Upper lobe of left lung (tissue), 6 donors: ENCODE measurements at regions not wholly inside any gene's neighbourhood (a gene's known extent, or its start where the extent isn't known, plus 50 kb on each side); places are given as distances from the start of the nearest gene placed in this dataset.
A peak's percentile ranks its signal among the peaks of the same experiment; 100 is the strongest.
"Not testable (repeated sequence)": the region's sequence is repeated elsewhere in the genome, so short reads cannot be mapped to it uniquely, and the experiment has no call there.

Source experiments
- ATAC-seq, 2 donors: fragments of 200-7000 bp; cut with Tn5 transposase; one replicate each; pipeline ENCODE4 v1.9.1; 2022; ENCODE audit warnings: mild to moderate bottlenecking in 2 of 2, moderate library complexity in 2 of 2; ENCODE audit not compliant: low FRiP score in 2 of 2
- DNase-seq, 2 donors: peaks; one replicate each; pipeline ENCODE4 v3.0.0-alpha.2; 2019 to 2020
- H3K27ac ChIP-seq, 4 donors: fragments of 200-600 bp; sonication (generic); one replicate each; pipeline ENCODE4 v1.5.1; 2016 to 2019
- H3K27me3 ChIP-seq, 4 donors: fragments of 200-600 bp; sonication (generic); one replicate each; pipeline ENCODE4 v1.5.1; 2017 to 2019
- H3K36me3 ChIP-seq, 4 donors: fragments of 200-600 bp; sonication (generic); one replicate each; pipeline ENCODE4 v1.5.1; 2016 to 2019
- H3K4me1 ChIP-seq, 4 donors: fragments of 200-600 bp; sonication (generic); one replicate each; pipeline ENCODE4 v1.5.1; 2018 to 2019
- H3K4me3 ChIP-seq, 4 donors: fragments of 200-600 bp; sonication (generic); one replicate each; pipeline ENCODE4 v1.5.1; 2017 to 2019; ENCODE audit warnings: mild to moderate bottlenecking in 2 of 4, moderate library complexity in 1 of 4
- H3K9me3 ChIP-seq, 4 donors: fragments of 200-600 bp; sonication (generic); one replicate each; pipeline ENCODE4 v1.5.1; 2018 to 2019
- EP300 ChIP-seq, 4 donors: sonication (generic); formaldehyde crosslinking; IDR thresholded peaks; one replicate each; pipeline ENCODE4 v1.5.1; 2017; ENCODE audit warnings: antibody characterized with exemption in 4 of 4, control low read depth in 2 of 4
- POLR2A ChIP-seq, 4 donors: fragments of 450-650 bp; IDR thresholded peaks; one replicate each; pipeline ENCODE4 v1.5.1; 2016 to 2017; ENCODE audit warnings: antibody characterized with exemption in 4 of 4, mild to moderate bottlenecking in 2 of 4
- POLR2AphosphoS5 ChIP-seq, 2 donors: sonication (generic); formaldehyde crosslinking; IDR thresholded peaks; one replicate each; pipeline ENCODE4 v1.5.1; 2017; ENCODE audit warnings: antibody characterized with exemption in 2 of 2
- WGBS, 2 donors: methylation state at CpG; one replicate each; pipeline ENCODE4 v1.1.5; 2017 to 2018; 5-methylcytosine and 5-hydroxymethylcytosine counted together
- TF ChIP-seq, protein P1 (sequence below), 6 experiments: fragments of 450-650 bp in 4 of 6; fragments of 200-600 bp in 2 of 6; sonication (generic) in 2 of 6; IDR thresholded peaks; one replicate each; pipeline ENCODE4 v1.5.1; 2016 to 2019; ENCODE audit warnings: antibody characterized with exemption in 6 of 6
- donor health status: DM: no; HTN: no; CAD: no; lungs with moderate emphysema.
- donor health status: DM: no; HTN: yes; CAD: no; lungs with severe emphysema.

DNA sequence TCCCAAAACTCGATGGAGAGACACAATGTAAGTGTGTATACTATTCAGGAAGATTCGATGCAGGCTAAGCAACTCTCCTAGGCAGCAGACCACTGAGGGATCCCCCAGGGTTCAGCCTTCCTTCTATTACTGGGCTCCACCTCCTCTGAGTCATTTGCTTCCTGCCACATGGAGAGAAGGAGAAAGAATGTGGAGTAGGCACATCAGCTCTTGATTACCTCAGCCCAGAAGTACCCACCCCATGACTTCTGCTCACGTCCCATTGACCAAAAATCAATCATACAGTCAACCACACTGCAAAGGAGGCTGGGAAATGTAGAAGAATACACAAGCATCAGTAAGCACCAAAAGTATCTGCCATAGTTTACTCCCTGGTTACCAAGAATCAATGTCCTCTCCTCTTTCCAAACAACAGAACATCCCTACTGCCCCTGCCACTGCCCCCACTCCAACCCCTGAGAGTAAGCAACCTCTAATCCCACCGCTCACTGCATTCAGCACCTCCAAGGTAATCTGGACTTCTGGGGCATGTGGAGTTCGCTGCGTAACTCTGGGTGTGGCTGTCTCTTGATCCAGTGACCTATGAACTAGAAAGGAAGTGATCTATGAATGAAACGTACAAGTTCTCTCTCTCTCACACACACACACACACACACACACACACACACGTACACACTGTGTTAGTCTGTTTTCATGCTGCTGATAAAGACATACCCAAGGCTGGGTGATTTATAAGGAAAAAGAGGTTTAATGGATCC lies 91.2 kb upstream of the C1QTNF7 start:
- TF ChIP-seq, protein P1, sequence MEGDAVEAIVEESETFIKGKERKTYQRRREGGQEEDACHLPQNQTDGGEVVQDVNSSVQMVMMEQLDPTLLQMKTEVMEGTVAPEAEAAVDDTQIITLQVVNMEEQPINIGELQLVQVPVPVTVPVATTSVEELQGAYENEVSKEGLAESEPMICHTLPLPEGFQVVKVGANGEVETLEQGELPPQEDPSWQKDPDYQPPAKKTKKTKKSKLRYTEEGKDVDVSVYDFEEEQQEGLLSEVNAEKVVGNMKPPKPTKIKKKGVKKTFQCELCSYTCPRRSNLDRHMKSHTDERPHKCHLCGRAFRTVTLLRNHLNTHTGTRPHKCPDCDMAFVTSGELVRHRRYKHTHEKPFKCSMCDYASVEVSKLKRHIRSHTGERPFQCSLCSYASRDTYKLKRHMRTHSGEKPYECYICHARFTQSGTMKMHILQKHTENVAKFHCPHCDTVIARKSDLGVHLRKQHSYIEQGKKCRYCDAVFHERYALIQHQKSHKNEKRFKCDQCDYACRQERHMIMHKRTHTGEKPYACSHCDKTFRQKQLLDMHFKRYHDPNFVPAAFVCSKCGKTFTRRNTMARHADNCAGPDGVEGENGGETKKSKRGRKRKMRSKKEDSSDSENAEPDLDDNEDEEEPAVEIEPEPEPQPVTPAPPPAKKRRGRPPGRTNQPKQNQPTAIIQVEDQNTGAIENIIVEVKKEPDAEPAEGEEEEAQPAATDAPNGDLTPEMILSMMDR (IDR thresholded peaks at IDR 0.05) = no peak
- TF ChIP-seq EP300 (IDR thresholded peaks at IDR 0.05) (no peak), POLR2AphosphoS5 (IDR thresholded peaks at IDR 0.05) (no peak), POLR2A (IDR thresholded peaks at IDR 0.05) (no peak)
- H3K4me3 ChIP-seq = no peak overlapping the region
- no peaks in the 10 kb centered on the region for H3K9me3 ChIP-seq
- no peak for ATAC-seq
- no peaks in the 10 kb centered on the region for H3K36me3 ChIP-seq
- no peaks in the 10 kb centered on the region for H3K27me3 ChIP-seq
- DNase-seq = no peak
- H3K4me1 ChIP-seq = no peaks in the 10 kb centered on the region
- 71 to 72% methylated on average over 8 of the region's 8 CpGs for WGBS, 2 donors
- no peak overlapping the region for H3K27ac ChIP-seq

DNA sequence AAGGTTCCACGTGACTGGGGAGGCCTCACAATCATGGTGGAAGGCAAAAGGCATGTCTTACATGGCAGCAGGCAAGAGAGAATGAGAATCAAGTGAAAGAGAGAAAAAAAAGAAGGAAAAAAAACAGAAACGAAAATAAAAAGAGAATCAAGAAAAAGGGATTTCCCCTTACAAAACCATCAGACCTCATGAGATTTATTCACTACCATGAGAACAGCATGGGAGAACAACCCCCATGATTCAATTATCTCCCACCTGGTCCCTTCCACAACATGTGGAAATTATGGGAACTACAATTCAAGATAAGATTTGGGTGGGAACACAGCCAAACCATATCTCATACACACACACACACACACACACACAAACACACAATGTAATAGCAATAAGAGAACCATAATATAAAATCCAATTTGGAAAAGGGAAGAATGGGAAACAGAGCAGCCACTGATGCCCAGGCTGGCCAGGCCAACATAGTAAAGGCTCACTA lies 90.6 kb upstream of the C1QTNF7 start:
- not testable (repeated sequence) for ATAC-seq, H3K4me3 ChIP-seq, H3K9me3 ChIP-seq, H3K27me3 ChIP-seq, H3K4me1 ChIP-seq, H3K36me3 ChIP-seq, DNase-seq, H3K27ac ChIP-seq
- WGBS, 2 donors = 64 to 75% methylated on average over 2 of the region's 2 CpGs

DNA sequence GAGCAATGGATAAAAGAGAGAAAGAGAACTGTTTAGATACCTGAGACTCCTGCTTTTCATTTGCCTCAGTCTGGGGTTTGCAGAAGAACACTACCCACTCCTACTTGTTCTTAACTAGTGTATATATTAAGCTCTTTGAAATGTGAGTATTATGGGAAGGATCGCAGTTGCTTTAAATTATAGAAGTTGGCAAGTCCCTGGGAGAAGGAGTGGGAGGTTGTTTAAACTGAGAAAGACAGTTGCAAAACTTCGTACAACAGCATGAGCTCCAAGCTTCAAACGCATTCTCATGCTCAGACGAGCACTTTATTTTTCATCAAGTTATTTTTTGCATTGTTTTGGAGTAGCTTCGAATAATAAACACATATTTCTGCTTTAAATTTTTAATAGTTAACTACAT lies 88.1 kb upstream of the C1QTNF7 start:
- peak overlapping the region in 3 of 4 donors; percentile 8 to 24 (median 15) for H3K4me3 ChIP-seq
- no peaks in the 10 kb centered on the region for H3K36me3 ChIP-seq
- ATAC-seq (no peak), DNase-seq (no peak)
- 60 to 68% methylated on average over 5 of the region's 5 CpGs for WGBS, 2 donors
- no peak overlapping the region for H3K27ac ChIP-seq
- TF ChIP-seq EP300 (IDR thresholded peaks at IDR 0.05) (no peak), POLR2AphosphoS5 (IDR thresholded peaks at IDR 0.05) (no peak)
- TF ChIP-seq, protein P1 (IDR thresholded peaks at IDR 0.05) = no peak
- no peaks in the 10 kb centered on the region for H3K4me1 ChIP-seq
- H3K9me3 ChIP-seq = no peaks in the 10 kb centered on the region
- no peaks in the 10 kb centered on the region for H3K27me3 ChIP-seq

DNA sequence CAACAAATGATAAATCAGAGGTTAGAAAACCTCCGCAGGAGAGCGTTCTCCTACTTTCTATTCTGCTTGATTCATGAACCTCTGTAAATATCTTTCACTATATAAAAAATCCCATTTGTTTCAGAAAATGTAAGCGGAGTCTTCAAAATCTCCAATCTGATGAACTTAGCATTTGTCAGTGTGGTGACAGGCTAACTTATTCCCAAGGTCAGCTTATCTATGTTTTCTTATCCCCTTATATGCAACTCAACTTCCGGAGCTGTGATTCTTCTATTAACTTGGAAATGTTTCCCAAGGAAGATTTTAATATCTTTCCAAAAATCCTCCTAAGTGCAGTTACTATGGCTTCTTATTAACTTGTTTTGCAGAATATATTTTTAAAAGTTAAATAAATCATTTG lies 87.5 kb upstream of the C1QTNF7 start:
- peak overlapping the region in 1 of 4 donors; percentile 6 for H3K27ac ChIP-seq
- no peaks in the 10 kb centered on the region for H3K36me3 ChIP-seq
- H3K4me3 ChIP-seq = peak overlapping the region in 3 of 4 donors; percentile 8 to 24 (median 15)
- no peaks in the 10 kb centered on the region for H3K27me3 ChIP-seq
- no peak for DNase-seq
- H3K9me3 ChIP-seq = no peaks in the 10 kb centered on the region
- no peaks in the 10 kb centered on the region for H3K4me1 ChIP-seq
- no peak for TF ChIP-seq EP300 (IDR thresholded peaks at IDR 0.05)
- no peak for TF ChIP-seq POLR2AphosphoS5 (IDR thresholded peaks at IDR 0.05)
- TF ChIP-seq POLR2A (IDR thresholded peaks at IDR 0.05) = no peak
- TF ChIP-seq, protein P1 (IDR thresholded peaks at IDR 0.05) = no peak
- no peak for ATAC-seq
- 62 to 63% methylated on average over 4 of the region's 4 CpGs for WGBS, 2 donors

DNA sequence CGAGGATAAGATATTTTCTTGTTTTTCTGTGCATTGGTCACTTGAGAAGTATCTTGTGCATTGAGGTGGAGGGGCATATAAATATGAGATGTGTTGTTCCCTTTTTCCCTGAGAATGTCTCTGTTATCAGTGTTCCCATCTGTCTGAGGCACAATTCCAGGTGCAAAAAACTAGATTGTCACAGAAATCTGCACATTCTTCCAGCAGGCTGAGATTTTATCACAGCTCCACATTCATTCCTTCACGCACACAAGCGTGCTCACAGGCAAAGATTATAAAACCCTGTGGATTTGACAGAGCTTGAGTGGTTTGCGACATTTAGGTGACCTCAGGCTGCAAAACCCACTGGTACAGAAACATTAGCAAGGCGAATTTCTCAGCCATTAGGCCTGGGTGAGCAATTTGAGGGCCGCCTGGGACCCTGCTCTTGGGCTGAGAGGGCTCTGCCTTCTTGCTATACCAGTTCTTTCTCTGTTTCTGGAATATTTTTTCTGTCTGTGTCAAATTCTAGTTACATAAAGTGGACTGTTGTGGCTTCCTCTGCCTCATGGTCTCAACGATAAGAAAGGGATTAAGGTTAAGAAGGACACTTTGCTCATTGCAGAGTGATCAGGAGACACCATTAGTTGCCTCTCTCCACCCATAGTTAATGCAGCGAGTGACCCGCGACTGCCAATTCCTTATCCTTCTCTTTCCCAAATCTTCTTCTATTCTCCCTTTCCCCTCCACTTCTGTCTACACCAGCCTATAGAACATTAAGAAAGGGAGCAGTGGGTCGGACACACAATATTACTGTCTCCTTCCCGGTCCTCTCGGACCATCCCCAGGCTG lies 86.7 kb upstream of the C1QTNF7 start:
- Histone ChIP-seq H3K4me1 (no peaks in the 10 kb centered on the region), H3K9me3 (no peaks in the 10 kb centered on the region), H3K27ac (peak overlapping the region in 1 of 4 donors; percentile 8), H3K4me3 (peak overlapping the region in 2 of 4 donors; percentile 15 to 24), H3K36me3 (no peaks in the 10 kb centered on the region), H3K27me3 (no peaks in the 10 kb centered on the region)
- TF ChIP-seq POLR2AphosphoS5 (IDR thresholded peaks at IDR 0.05) = no peak
- TF ChIP-seq EP300 (IDR thresholded peaks at IDR 0.05) = no peak
- TF ChIP-seq, protein P1 (IDR thresholded peaks at IDR 0.05) = no peak
- no peak for TF ChIP-seq POLR2A (IDR thresholded peaks at IDR 0.05)
- ATAC-seq (no peak), DNase-seq (no peak)
- WGBS, 2 donors = 80 to 85% methylated on average over 13 of the region's 13 CpGs
